ENCODE measurements at regions not wholly inside any gene's neighbourhood (a gene's known extent, or its start where the extent isn't known, plus 50 kb on each side); places are given as distances from the start of the nearest gene placed in this dataset.
A peak's percentile ranks its signal among the peaks of the same experiment; 100 is the strongest.

GRCh38 chr18:67211646-67212045 lies 304.9 kb downstream of the DSEL start:
- TF ChIP-seq, protein P1, sequence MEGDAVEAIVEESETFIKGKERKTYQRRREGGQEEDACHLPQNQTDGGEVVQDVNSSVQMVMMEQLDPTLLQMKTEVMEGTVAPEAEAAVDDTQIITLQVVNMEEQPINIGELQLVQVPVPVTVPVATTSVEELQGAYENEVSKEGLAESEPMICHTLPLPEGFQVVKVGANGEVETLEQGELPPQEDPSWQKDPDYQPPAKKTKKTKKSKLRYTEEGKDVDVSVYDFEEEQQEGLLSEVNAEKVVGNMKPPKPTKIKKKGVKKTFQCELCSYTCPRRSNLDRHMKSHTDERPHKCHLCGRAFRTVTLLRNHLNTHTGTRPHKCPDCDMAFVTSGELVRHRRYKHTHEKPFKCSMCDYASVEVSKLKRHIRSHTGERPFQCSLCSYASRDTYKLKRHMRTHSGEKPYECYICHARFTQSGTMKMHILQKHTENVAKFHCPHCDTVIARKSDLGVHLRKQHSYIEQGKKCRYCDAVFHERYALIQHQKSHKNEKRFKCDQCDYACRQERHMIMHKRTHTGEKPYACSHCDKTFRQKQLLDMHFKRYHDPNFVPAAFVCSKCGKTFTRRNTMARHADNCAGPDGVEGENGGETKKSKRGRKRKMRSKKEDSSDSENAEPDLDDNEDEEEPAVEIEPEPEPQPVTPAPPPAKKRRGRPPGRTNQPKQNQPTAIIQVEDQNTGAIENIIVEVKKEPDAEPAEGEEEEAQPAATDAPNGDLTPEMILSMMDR (IDR thresholded peaks at IDR 0.05), result no peak
- Histone ChIP-seq H3K9me3 (no peaks in the 10 kb centered on the region), H3K27me3 (no peaks in the 10 kb centered on the region), H3K36me3 (no peaks in the 10 kb centered on the region), H3K4me3 (no peak overlapping the region), H3K27ac (no peak overlapping the region), H3K4me1 (no peaks in the 10 kb centered on the region)
- no peak for DNase-seq (ENCODE audit: low spot score)

DNA sequence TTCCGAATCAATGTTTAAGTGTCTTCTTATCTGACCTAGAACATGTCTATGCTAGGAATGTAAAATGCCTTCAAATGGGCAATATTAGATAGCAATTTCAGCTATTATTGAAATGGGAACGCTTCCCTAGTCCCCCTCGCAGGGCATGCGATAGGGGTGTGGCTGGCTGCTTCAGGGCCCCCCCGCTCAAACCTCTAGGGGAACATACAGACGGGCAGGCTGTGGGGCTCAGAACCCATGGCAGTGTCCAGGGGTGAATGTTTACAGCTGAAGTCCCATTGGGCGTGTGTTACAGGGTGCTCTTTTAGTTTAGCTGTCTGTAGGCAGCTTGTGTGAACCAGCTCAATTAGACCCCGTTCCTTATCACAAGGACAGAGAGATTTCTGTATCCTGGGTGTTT lies 315.9 kb downstream of the DSEL start:
- Histone ChIP-seq H3K27ac (no peak overlapping the region), H3K4me3 (no peak overlapping the region), H3K27me3 (no peaks in the 10 kb centered on the region), H3K9me3 (no peaks in the 10 kb centered on the region), H3K36me3 (no peaks in the 10 kb centered on the region), H3K4me1 (no peaks in the 10 kb centered on the region)
- TF ChIP-seq, protein P1 (IDR thresholded peaks at IDR 0.05), result peak in 1 of 2 donors; percentile 2
- DNase-seq (ENCODE audit: low spot score), result no peak

- H3K27ac ChIP-seq, result no peak overlapping the region
- no peaks in the 10 kb centered on the region for H3K4me1 ChIP-seq
- no peak overlapping the region for H3K4me3 ChIP-seq
- TF ChIP-seq, protein P1 (IDR thresholded peaks at IDR 0.05), result peak; percentile 38 to 69
- H3K36me3 ChIP-seq, result no peaks in the 10 kb centered on the region
- no peaks in the 10 kb centered on the region for H3K9me3 ChIP-seq
- no peak for DNase-seq (ENCODE audit: low spot score)
- no peaks in the 10 kb centered on the region for H3K27me3 ChIP-seq
Observed at GRCh38 chr18:67199993-67200617, 316.4 kb downstream of the DSEL start.

DNA sequence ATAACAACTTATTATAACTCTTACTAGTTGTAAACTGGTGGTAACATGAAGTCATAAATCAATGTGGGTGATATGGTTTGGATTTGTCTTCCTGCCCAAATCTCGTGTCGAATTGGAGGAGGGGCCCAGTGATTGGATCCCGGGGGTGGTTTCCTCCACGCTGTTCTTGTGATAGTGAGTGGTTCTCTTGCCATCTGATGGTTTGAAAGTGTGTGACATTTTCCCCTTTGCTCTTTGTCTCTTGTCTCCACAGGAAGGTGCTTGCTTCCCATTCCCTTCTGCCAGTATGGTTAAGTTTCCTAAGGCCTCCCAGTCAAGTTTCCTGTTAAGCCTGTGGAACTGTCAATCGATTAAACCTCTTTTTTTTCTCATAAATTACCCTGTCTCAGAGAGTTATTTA lies 321.6 kb downstream of the DSEL start:
- Histone ChIP-seq H3K4me3 (no peak overlapping the region), H3K27ac (no peak overlapping the region), H3K9me3 (no peaks in the 10 kb centered on the region), H3K4me1 (no peaks in the 10 kb centered on the region), H3K27me3 (no peaks in the 10 kb centered on the region), H3K36me3 (no peaks in the 10 kb centered on the region)
- TF ChIP-seq, protein P1 (IDR thresholded peaks at IDR 0.05), result no peak
- no peak for DNase-seq (ENCODE audit: low spot score)

- Histone ChIP-seq H3K36me3 (no peaks in the 10 kb centered on the region), H3K27me3 (no peaks in the 10 kb centered on the region), H3K27ac (no peak overlapping the region), H3K4me1 (no peaks in the 10 kb centered on the region), H3K9me3 (no peaks in the 10 kb centered on the region), H3K4me3 (no peak overlapping the region)
- DNase-seq (ENCODE audit: low spot score), result no peak
- TF ChIP-seq, protein P1 (IDR thresholded peaks at IDR 0.05), result no peak
Observed at GRCh38 chr18:67192535-67192934, 324.0 kb downstream of the DSEL start.

GRCh38 chr18:67183398-67183797 lies 333.1 kb downstream of the DSEL start:
- no peak overlapping the region for H3K27ac ChIP-seq
- H3K4me3 ChIP-seq, result no peak overlapping the region
- no peaks in the 10 kb centered on the region for H3K36me3 ChIP-seq
- H3K27me3 ChIP-seq, result no peaks in the 10 kb centered on the region
- TF ChIP-seq, protein P1 (IDR thresholded peaks at IDR 0.05), result no peak
- no peaks in the 10 kb centered on the region for H3K4me1 ChIP-seq
- no peaks in the 10 kb centered on the region for H3K9me3 ChIP-seq
- no peak for DNase-seq (ENCODE audit: low spot score)

Measured in right atrium auricular region (tissue), 2 donors.